IMR-90 (cell line): ENCODE measurements at regions not wholly inside any gene's neighbourhood (a gene's known extent, or its start where the extent isn't known, plus 50 kb on each side); places are given as distances from the start of the nearest gene placed in this dataset.

Experiments
- NFE2L2 ChIP-seq: fragments of 150-350 bp; IDR thresholded peaks from 2 replicates; pipeline ENCODE4 v1.6.1; 2016; ENCODE audit warnings: low read depth, mild to moderate bottlenecking, low read length
- POLR2A ChIP-seq: IDR thresholded peaks from 2 replicates; pipeline ENCODE4 v1.6.1; 2012; ENCODE audit warnings: mild to moderate bottlenecking, low read depth, low read length
- TF ChIP-seq, protein P1 (sequence below): conservative IDR thresholded peaks from 2 replicates; pipeline ENCODE4 v1.5.1; 2012; ENCODE audit warnings: mild to moderate bottlenecking, low read depth, low read length, improper control_type of control experiment

DNA sequence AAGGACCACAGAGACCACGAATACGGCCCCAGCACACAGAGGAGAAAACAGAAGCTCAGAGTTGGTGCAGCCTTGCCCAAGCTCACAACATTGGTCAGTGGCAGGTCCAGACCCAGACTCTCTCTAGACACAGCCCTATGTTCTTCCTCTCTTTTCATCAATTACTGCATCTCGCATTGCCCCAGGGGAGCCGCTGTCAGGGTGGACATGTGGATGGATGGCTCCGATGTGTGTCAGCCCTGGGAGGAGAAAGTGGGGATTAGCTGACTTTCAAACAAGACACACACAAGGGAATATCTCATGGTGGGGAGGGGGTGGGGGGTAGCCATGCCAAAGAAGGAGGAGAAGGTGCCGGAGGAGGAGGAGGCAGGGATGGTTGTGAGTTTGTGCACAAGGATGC, 556.8 kb downstream of the NPHP4 start:
- TF ChIP-seq POLR2A: no peak
- TF ChIP-seq, protein P1, sequence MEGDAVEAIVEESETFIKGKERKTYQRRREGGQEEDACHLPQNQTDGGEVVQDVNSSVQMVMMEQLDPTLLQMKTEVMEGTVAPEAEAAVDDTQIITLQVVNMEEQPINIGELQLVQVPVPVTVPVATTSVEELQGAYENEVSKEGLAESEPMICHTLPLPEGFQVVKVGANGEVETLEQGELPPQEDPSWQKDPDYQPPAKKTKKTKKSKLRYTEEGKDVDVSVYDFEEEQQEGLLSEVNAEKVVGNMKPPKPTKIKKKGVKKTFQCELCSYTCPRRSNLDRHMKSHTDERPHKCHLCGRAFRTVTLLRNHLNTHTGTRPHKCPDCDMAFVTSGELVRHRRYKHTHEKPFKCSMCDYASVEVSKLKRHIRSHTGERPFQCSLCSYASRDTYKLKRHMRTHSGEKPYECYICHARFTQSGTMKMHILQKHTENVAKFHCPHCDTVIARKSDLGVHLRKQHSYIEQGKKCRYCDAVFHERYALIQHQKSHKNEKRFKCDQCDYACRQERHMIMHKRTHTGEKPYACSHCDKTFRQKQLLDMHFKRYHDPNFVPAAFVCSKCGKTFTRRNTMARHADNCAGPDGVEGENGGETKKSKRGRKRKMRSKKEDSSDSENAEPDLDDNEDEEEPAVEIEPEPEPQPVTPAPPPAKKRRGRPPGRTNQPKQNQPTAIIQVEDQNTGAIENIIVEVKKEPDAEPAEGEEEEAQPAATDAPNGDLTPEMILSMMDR: no peak
- TF ChIP-seq NFE2L2: no peak
